DND-41 (cell line): ENCODE measurements at regions not wholly inside any gene's neighbourhood (a gene's known extent, or its start where the extent isn't known, plus 50 kb on each side); places are given as distances from the start of the nearest gene placed in this dataset.

Experiments
- ATAC-seq: fragments of 200-7000 bp; cut with Tn5 transposase; 3 replicates; pipeline ENCODE4 v1.9.1; 2021; ENCODE audit warnings: low read depth; ENCODE audit not compliant: insufficient read depth
- DNase-seq: peaks from one replicate; pipeline ENCODE4 v3.0.0-alpha.2; 2020
- H2AFZ ChIP-seq: 2 replicates; pipeline ENCODE4 v1.6.0; 2012; ENCODE audit warnings: low read depth, low read length
- H3K27ac ChIP-seq: 2 replicates; pipeline ENCODE4 v1.5.1; 2012; ENCODE audit warnings: low read length, inconsistent platforms
- H3K27me3 ChIP-seq: fragments of 200-600 bp; sonication (generic); 2 replicates; pipeline ENCODE4 v1.6.0; 2012; ENCODE audit warnings: low read length, mild to moderate bottlenecking, inconsistent platforms; ENCODE audit not compliant: insufficient read depth, poor library complexity
- H3K36me3 ChIP-seq: 2 replicates; pipeline ENCODE4 v1.5.1; 2012; ENCODE audit warnings: low read length, inconsistent platforms; ENCODE audit not compliant: insufficient read depth
- H3K4me1 ChIP-seq: 2 replicates; pipeline ENCODE4 v1.5.1; 2012; ENCODE audit warnings: mild to moderate bottlenecking, low read length; ENCODE audit not compliant: insufficient read depth
- H3K4me2 ChIP-seq: 2 replicates; pipeline ENCODE4 v1.6.0; 2012; ENCODE audit warnings: mild to moderate bottlenecking, moderate library complexity, low read length, inconsistent platforms; ENCODE audit not compliant: insufficient read depth
- H3K4me3 ChIP-seq, 2 experiments: fragments of 200-600 bp in 1 of 2; shearing (Covaris generic) in 1 of 2; 2 replicates each; pipeline ENCODE4 v1.5.1; 2012 to 2016; ENCODE audit warnings: inconsistent platforms in 2 of 2, low read length in 2 of 2, mild to moderate bottlenecking in 2 of 2, low read depth in 1 of 2, moderate library complexity in 1 of 2
- H3K79me2 ChIP-seq: 2 replicates; pipeline ENCODE4 v1.6.0; 2012; ENCODE audit warnings: low read length, inconsistent platforms; ENCODE audit not compliant: insufficient read depth
- H3K9ac ChIP-seq: 2 replicates; pipeline ENCODE4 v1.6.0; 2012; ENCODE audit warnings: low read depth, mild to moderate bottlenecking, inconsistent platforms, low read length, moderate library complexity
- H3K9me3 ChIP-seq: 2 replicates; pipeline ENCODE4 v1.5.1; 2012; ENCODE audit warnings: low read length, moderate library complexity, mild to moderate bottlenecking, inconsistent platforms; ENCODE audit not compliant: insufficient read depth, severe bottlenecking
- H4K20me1 ChIP-seq: 2 replicates; pipeline ENCODE4 v1.6.0; 2012; ENCODE audit warnings: low read length; ENCODE audit not compliant: insufficient read depth
- CTCF ChIP-seq: IDR thresholded peaks from 2 replicates; pipeline ENCODE4 v1.5.1; 2012; ENCODE audit warnings: borderline replicate concordance, low read length, moderate library complexity, mild to moderate bottlenecking; ENCODE audit not compliant: poor library complexity, severe bottlenecking; ENCODE audit errors: extremely low read depth
- EZH2 ChIP-seq: IDR thresholded peaks from 3 replicates; pipeline ENCODE4 v1.6.1; 2012; ENCODE audit warnings: borderline replicate concordance, low read depth, mild to moderate bottlenecking, moderate library complexity, low read length, inconsistent platforms; ENCODE audit not compliant: severe bottlenecking

DNA sequence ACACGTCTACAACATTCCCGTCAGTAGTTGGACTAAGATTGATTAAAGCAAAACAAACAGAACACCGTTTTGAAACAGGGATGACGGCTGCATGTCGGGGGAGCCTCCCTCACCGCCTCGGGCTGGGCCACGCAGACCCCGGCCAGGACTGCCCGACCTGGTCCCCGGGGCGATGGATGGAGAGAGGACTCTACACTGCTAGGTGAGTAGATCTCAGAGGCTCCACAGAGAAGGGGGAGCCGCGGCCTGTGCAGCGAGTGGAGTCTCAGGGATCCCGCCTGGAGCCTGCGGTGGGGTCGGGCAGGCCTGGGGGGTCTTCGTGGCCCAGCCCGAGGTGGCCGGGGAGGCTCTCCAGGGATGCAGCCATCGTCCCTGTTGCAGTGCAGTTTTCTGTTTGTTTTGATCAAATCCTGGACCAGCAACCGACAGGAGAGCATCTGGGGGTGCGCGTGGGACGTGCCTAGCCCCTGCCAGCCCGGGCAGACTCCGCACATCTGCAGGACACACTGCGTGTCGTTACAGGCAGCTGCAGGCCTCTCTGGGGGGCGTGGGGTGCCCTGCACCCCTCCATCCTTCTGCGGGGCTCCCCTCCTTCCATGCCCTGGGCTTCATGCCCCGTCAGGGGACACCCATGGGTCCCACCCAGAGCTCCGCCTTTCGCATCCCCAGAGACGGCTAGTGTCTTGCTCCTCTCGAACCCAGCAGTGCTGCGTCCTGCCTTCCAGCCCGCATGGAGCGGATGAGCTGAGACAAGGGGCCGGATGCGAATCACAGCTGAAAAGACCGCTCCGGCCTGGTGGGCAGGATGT is 143.6 kb downstream of the RTP5 start:
- no peak overlapping the region for H3K4me3 ChIP-seq
- H3K4me1 ChIP-seq = no peaks in the 10 kb centered on the region
- no peak overlapping the region for H3K27ac ChIP-seq
- H4K20me1 ChIP-seq = peaks cover 1% of the 10 kb centered on the region; the same call in 1 of the 2 replicates
- H3K9ac ChIP-seq = no peak overlapping the region
- H3K27me3 ChIP-seq = peaks cover 1% of the 10 kb centered on the region
- TF ChIP-seq CTCF (no peak), EZH2 (no peak)
- H2AFZ ChIP-seq = no peak overlapping the region
- no peaks in the 10 kb centered on the region for H3K9me3 ChIP-seq
- no peak for ATAC-seq
- no peaks in the 10 kb centered on the region for H3K36me3 ChIP-seq
- H3K4me2 ChIP-seq = no peak overlapping the region
- no peaks in the 10 kb centered on the region for H3K79me2 ChIP-seq
- DNase-seq = no peak

- H3K4me2 ChIP-seq = no peak overlapping the region
- peaks cover 7% of the 10 kb centered on the region; the same call in 1 of the 2 replicates for H4K20me1 ChIP-seq
- peaks cover 7% of the 10 kb centered on the region for H3K27me3 ChIP-seq
- H3K4me1 ChIP-seq = no peaks in the 10 kb centered on the region
- H3K4me3 ChIP-seq = no peak overlapping the region
- H3K79me2 ChIP-seq = no peaks in the 10 kb centered on the region
- no peak overlapping the region for H2AFZ ChIP-seq
- ATAC-seq (no peak), DNase-seq (no peak)
- H3K27ac ChIP-seq = no peak overlapping the region
- no peaks in the 10 kb centered on the region for H3K9me3 ChIP-seq
- H3K9ac ChIP-seq = no peak overlapping the region
- no peaks in the 10 kb centered on the region for H3K36me3 ChIP-seq
- TF ChIP-seq CTCF = no peak
- no peak for TF ChIP-seq EZH2
These were observed 144.2 kb downstream of the RTP5 start for GRCh38 chr2:242013771-242014170.

DNA sequence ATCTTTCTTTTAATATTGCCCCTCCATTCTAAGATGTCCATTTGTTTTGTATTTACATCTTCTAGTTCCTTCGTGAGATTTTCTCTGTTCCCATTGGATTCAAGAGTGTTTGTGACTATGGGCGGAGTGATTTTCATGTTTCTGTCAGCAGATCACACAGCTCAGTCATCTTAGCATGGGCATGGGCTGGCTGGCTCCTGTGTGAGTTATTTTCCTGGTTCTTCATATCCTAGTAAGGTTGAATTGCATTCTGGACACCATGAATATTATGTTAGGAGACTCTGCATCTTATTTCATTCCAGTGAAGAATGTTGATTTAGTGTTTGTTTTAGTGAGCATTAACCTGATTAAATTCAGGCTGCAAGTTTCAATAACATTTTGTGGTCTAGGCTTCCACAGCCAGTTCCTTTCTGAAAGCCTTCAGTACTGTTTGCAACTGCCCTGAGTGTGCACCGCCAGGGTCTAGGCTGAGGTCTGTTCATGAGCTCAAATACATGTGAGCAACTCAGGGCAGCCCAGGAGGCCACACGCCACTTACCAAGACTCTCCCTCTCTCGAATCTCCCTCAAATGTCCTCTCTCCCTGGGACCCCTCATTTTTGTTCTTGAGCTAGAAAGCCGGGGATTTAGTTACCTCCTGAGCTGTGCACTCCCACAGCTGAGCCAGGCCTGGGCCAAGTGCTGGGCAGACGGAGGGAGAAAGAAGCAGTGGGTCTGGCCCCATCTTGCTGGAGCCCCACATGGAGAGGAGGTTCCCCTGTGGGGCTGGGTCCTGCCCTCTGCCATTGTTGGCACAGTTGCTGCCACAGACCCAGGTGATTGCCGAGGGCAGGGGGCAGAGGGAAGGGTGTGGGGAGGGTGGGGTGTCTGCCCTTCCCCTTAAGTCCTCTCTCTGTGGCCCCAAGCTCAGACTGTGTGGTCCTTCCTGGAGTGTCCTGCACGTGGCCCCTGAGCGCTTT is 145.9 kb downstream of the RTP5 start:
- no peaks in the 10 kb centered on the region for H3K36me3 ChIP-seq
- TF ChIP-seq CTCF = no peak
- no peak for TF ChIP-seq EZH2
- H3K4me2 ChIP-seq = no peak overlapping the region
- H3K9me3 ChIP-seq = no peaks in the 10 kb centered on the region
- H2AFZ ChIP-seq = no peak overlapping the region
- H3K27ac ChIP-seq = no peak overlapping the region
- no peaks in the 10 kb centered on the region for H3K79me2 ChIP-seq
- DNase-seq (no peak), ATAC-seq (no peak)
- no peaks in the 10 kb centered on the region for H3K4me1 ChIP-seq
- no peak overlapping the region for H3K9ac ChIP-seq
- peaks cover 12% of the 10 kb centered on the region; the same call in 1 of the 2 replicates for H4K20me1 ChIP-seq
- no peak overlapping the region for H3K4me3 ChIP-seq
- H3K27me3 ChIP-seq = peaks cover 19% of the 10 kb centered on the region
